ENCODE measurements at regions not wholly inside any gene's neighbourhood (a gene's known extent, or its start where the extent isn't known, plus 50 kb on each side); places are given as distances from the start of the nearest gene placed in this dataset.

- DNase-seq = no peak
Measured at GRCh38 chr2:15782009-15782751, 158.2 kb upstream of the MYCN start.

- no peak for DNase-seq
Measured at GRCh38 chr2:15782769-15783294, 157.5 kb upstream of the MYCN start.

GRCh38 chr2:15783489-15783888 is 156.9 kb upstream of the MYCN start:
- no peak for DNase-seq

- no peak for DNase-seq
Measured at GRCh38 chr2:15784106-15784885, 156.1 kb upstream of the MYCN start.

- no peak for DNase-seq
Measured at GRCh38 chr2:15784886-15785801, 155.2 kb upstream of the MYCN start.

- DNase-seq = no peak
Measured at GRCh38 chr2:15786003-15786654, 154.2 kb upstream of the MYCN start.

- DNase-seq = no peak
Measured at GRCh38 chr2:15786901-15787300, 153.4 kb upstream of the MYCN start.

- DNase-seq = no peak
Measured at GRCh38 chr2:15787535-15788454, 152.6 kb upstream of the MYCN start.

GRCh38 chr2:15788455-15788829 is 151.9 kb upstream of the MYCN start:
- DNase-seq = no peak

GRCh38 chr2:15788830-15789229 is 151.5 kb upstream of the MYCN start:
- no peak for DNase-seq

- no peak for DNase-seq
Measured at GRCh38 chr2:15789381-15790062, 150.8 kb upstream of the MYCN start.

GRCh38 chr2:15790326-15790725 is 150.0 kb upstream of the MYCN start:
- DNase-seq = no peak

- DNase-seq = no peak
Measured at GRCh38 chr2:15790838-15791237, 149.5 kb upstream of the MYCN start.

GRCh38 chr2:15791294-15791693 is 149.1 kb upstream of the MYCN start:
- DNase-seq = no peak

- DNase-seq = no peak
Measured at GRCh38 chr2:15792331-15792730, 148.0 kb upstream of the MYCN start.

- DNase-seq = no peak
Measured at GRCh38 chr2:15793078-15793913, 147.1 kb upstream of the MYCN start.

GRCh38 chr2:15793978-15794377 is 146.4 kb upstream of the MYCN start:
- DNase-seq = no peak

- DNase-seq = no peak
Measured at GRCh38 chr2:15794608-15795134, 145.7 kb upstream of the MYCN start.

GRCh38 chr2:15795426-15795825 is 144.9 kb upstream of the MYCN start:
- DNase-seq = no peak
